Fibroblast of skin of back (primary cell): ENCODE measurements at regions not wholly inside any gene's neighbourhood (a gene's known extent, or its start where the extent isn't known, plus 50 kb on each side); places are given as distances from the start of the nearest gene placed in this dataset.
"Not testable (repeated sequence)": the region's sequence is repeated elsewhere in the genome, so short reads cannot be mapped to it uniquely, and the experiment has no call there.

Experiments used
- DNase-seq: peaks from one replicate; pipeline ENCODE4 v3.0.0-alpha.2; 2013

DNA sequence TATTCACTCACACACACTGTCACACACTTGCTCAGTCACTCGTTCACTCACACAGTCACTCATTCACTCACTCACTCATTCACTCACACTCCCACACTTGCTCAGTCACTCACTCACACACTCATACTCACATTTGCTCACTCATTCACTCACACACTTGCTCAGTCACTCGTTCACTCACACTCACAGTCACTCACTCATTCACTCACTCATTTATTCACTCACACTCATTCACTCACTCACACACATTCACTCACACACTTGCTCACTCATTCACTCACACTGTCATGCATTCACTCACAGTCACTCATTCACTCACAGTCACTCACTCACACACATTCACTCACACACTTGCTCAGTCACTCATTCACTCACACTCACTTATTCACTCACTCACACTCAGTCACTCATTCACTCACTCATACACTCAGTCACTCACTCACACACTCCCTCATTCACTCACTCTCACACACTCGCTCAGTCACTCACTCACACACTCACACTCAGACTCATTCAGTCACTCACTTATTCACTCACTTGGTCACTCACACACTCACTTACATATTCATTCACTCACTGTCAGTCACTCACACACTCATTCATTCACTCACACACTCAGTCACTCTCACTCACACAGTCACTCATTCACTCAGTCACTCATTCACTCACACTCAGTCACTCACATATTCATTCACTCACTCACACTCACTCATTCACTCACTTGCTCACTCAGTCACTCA lies 167.0 kb upstream of the C1orf174 start:
- DNase-seq, result no peak

DNA sequence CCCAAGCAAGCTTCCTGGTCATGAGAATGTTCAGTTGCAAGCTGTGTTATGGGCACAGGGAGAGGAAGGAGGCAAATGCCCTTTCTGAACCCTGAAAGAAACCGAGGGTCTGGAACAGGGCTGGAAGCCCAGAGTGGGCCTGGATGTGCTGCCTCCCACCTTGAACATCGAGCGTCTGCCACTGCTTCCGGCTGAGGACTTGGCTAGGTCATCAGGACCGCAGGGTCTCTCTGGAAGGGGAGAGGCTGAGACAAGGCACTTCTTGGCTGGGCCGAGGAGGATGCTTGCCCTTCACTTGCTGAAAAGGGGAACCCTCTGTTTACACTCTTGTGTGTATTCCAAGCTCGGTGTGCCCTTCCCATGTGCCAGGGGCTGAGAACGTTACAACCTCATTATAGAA lies 168.0 kb upstream of the C1orf174 start:
- DNase-seq, result no peak

DNA sequence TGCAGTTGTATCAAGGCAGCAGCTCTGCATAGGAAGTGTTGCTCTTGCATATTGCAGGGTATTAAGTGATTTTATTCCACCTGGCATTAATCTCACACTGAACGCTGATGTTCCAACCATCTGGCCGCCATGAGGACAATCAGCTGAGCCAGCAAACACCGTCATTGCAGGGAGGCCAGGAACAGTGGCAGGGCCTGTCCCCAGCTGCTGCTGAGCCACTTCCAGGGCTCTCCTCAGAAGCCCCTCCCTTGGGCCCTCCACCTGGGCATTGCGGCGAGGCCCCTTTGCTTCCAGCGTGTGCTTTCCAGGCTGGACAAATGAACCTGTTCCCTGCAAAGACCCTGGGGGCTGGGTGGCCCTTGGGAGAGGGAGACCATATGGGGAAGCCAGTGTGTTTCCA lies 171.6 kb upstream of the C1orf174 start:
- no peak for DNase-seq

DNA sequence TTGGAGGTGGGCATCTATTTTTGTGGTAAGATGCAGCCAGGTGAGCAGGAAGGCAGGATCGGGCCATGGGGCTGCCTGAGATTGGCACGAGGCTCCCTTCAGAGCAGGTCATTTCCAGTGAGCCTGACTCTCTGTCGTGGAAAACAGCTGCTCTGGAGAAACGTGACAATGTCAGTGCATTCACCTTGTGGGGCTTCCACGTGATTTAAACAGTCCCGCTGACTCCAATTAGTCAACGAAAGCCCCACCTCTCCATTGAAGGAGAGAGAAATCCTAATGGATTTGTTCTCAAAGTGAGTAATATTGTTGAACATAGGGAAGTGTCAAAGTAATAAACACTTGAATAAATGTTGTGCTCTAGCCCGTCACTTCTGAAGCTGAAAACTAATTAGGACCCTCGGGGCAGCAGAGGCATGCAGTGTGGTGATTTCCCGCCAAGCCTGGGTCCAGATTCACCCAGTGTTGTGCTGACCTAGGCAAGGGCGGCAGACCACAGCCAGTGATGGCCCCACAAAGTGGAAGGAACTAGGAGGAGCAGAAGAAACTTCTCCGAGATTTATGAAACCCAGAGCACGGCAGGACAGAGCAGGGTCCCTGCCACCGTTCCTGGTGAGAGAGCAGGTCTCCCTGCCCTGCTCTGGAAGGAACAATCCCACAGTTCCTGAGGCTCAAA lies 172.5 kb upstream of the C1orf174 start:
- DNase-seq, result no peak

DNA sequence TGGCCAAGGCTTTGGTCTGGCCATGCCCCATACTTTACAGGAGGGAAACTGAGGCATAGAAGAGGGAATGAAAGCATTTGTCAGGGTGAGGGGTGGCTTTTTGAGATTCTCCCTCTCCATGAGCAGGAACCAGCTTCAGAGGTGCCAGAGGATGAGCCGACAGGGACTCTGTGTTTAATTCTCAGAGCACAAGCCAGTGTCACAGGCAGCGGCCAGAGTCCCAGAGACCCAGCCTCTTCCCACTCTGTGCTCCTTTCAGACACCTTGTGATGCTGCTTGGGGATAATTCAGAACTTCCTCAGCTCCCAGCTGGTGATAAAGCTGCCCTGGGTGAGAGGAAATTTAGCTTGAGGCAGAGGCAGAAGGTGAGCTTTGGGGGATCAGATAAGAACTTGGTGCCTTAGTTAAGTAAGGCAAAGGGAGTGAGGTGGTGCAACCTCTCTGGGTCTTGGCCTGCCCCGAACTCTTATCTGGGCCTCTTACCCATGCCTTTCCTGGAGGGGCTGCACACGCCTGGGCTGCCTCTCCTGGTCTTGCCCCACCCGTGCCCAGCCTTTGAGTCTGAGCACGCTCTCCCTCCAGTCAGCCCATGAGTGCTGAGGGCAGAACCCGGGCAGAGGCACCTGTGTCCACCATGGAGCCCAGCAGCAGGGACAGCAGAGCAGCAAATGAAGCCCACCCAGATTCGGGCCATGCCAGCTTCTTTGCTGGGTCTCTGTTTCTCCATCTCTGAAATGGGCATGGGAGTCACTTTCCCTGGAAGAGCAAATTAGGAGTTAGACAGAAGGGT lies 175.6 kb upstream of the C1orf174 start:
- no peak for DNase-seq

DNA sequence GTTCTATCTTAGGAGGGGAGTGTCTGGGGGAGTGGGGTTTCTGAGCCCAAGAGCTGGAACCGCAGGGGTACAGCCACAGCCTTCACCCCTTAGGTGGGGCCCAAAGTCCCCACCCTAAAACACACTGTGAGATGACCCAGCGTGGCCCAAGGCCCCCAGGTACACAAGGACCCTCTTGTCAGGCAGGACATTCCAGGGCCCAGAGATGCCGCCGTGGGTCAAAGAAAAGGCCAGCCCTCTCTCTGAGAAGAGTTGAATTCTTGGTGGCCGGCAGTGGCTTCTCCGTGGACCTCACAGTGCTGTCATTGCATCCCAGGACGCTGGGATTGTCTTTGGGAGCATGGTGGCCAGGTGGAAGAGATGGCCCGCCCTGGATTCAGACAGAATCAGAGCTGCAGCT lies 176.3 kb upstream of the C1orf174 start:
- no peak for DNase-seq

DNA sequence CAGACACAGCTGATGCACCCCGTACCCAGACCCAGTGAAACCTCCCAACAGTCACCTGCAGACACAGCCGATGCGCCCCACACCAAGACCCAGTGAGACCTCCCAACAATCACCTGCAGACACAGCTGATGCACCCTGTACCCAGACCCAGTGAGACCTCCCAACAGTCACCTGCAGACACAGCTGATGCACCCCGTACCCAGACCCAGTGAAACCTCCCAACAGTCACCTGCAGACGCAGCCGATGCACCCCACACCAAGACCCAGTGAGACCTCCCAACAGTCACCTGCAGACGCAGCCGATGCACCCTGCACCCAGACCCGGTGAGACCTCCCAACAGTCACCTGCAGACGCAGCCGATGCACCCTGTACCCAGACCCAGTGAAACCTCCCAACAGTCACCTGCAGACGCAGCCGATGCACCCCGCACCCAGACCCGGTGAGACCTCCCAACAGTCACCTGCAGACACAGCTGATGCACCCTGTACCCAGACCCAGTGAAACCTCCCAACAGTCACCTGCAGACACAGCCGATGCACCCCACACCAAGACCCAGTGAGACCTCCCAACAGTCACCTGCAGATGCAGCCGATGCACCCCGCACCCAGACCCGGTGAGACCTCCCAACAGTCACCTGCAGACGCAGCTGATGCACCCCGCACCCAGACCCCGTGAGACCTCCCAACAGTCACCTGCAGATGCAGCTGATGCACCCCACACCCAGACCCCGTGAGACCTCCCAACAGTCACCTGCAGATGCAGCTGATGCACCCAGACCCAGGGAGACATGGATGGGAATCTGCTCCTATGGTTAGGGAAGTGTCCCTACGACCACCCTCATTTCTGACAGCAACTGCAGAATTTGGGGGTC lies 178.3 kb upstream of the C1orf174 start:
- DNase-seq, result not testable (repeated sequence)

DNA sequence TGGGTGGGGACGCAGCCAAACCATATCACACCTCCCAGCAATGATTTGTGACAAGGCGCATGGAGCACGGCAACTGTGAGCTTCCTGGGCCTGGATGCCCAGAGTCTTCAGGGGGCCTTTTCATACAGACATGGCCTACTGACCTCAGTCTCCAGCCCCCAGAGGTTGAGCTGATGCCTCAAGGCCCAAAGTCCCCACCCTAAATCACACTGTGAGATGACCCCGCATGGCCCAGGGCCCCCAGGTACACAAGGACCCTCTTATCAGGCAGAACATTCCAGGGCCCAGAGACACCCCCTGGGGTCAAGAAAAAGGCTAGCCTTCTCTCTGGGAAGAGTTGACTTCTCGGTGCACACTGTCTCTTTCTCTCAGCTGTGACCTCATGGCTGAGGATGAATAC lies 179.7 kb upstream of the C1orf174 start:
- no peak for DNase-seq

DNA sequence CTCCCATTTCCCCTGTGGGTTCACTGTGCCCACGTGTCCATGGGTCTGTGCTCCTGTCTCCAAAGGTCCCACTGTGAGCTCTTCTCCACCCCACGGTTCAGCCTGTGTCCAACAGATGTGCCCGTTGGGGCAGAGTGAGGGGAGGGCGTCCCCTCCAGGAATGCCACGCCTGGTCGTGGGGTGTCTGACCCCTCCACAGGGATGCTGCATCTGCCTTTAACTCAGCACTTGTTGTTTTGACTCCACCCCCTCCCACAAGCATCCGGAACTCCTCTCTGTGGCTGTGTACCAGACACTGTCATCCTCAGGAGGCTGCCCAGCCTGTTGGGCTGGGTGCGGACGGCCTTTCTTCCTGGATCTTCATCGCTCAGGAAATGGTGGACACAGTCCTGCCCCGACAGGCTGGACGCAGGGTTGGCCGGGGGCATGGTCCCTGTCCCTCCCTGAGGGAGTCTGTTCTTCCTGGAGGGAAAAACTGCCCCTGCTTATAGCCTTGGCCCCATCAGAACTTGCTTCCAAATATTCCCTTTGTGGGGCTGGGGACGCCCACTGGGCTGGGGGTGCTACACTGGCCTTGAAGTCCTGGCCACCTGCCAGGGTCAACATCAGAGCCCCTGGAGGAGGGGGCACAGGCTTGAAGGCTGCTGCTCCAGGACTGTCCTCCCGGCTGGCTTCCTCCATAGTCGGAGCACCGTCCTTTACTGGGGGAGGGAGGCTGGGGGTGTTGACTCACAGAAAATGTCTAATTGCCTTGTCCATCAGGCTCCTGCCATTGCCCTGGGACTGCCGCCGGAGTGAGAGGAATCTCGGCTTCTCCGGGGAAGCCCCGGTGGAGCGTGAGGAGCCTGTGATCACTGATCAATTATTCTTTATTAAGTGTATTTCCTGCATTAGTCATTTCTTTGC lies 182.0 kb upstream of the C1orf174 start:
- DNase-seq, result no peak

DNA sequence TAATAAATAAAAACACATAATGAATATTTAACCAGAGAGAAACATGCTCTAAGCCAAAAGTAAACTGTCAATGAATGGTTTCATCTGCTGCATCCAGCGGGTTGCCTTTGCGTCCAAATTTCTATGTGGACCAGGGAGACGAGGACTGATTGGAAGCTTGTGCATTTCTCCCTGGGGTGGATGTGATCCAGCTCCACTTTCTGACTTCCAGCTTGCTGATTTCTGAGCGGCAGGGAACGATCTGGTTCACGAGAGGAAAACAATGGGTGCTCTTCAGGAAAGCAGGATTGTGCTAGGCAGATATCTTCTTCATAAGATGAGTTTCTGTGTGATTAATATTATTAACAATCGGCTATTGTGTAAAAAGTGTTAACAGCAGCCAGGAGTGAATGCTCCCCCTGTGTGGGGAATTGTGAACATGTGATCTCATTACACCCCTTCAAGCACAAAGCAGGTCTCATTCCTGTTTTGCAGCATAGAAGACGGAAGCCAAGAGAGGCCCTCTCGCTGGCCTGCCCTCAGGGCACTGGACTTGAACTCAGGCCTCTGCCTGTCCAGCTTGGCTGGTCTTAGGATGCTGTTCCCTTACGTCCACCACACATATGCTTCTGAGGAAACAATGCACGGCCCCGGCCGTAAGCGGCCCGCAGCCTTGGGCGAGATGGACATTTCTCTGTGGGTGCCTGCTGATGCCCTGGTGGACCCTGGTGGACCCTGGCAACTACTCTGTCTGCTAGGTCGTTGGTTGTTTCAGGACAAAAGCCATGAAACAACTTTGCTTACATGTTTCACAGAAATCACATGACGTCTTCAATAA lies 183.4 kb upstream of the C1orf174 start:
- DNase-seq, result no peak

DNA sequence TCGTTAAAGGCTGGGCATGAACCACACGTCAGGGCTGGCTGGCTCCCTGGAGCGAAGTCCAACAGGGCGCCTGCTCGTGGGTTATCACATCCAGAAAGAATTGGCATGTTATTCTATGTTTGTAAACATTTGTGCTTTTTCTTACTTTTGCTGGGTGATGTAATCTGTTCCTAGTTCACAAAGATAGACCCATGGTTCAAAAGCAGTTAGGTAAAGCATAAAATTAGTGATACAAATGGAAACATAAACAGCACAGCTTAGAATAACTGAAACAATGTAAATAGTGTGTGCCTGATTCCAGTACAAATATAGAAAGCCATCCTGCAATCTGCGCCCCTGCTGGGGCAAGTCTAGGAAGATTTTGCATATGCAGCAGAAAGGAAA lies 184.0 kb upstream of the C1orf174 start:
- DNase-seq, result no peak

DNA sequence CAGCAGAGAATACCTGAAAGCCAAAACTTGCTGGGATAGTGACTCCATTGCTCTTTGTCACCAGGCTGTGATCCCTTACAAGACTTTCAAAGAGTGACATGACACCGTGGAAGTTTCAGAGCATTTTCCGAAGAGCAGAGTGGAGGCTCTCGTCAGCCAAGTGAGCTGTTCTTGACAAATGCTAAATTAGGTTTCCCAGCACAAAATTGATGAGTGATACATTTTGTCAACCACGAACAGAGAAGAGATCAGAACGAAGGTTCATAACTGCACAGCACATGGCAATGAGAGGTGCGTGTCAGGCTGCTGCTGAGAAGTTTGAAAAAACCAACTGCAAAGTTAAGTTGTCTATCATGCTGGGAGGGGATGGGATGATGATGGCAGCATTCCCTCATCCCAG lies 184.4 kb upstream of the C1orf174 start:
- no peak for DNase-seq

DNA sequence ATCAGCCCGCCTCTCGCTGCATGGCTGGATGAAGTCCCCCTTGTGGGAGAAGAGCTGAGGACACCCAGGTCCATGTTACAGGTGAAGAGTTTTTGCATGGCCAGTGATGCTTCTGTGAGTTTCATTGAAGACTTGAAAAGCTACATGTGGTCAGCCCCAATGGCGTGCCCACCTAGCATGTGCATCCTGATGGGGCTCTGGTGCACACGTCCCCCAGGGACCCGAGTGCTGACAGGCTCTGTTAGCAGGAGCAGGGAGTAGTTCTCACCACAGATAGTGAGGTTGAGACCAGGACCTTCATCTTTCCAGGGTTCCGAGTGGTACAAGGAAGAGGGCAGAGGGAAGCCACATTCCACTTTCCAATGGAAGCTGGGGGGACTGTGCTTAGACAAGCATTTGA lies 184.8 kb upstream of the C1orf174 start:
- no peak for DNase-seq

DNA sequence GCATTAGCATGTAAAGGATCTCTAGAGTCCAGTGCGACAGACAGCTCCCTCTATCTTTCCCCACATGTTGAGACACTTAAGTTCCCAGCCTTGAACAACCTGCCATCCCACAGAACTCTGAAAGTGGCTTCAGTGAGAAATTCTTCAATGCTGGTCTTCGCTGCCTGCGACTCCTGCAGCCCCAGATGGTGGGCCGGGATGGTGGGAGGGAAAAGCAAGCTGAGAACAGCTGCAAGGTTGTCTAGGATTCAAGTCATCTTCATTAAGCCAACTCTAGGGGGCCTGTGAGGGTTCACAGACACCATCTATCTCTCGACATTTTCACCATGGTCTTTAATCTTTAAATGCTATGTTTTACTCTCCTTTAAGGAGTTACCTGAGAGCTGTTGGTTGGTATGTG lies 185.5 kb upstream of the C1orf174 start:
- no peak for DNase-seq

DNA sequence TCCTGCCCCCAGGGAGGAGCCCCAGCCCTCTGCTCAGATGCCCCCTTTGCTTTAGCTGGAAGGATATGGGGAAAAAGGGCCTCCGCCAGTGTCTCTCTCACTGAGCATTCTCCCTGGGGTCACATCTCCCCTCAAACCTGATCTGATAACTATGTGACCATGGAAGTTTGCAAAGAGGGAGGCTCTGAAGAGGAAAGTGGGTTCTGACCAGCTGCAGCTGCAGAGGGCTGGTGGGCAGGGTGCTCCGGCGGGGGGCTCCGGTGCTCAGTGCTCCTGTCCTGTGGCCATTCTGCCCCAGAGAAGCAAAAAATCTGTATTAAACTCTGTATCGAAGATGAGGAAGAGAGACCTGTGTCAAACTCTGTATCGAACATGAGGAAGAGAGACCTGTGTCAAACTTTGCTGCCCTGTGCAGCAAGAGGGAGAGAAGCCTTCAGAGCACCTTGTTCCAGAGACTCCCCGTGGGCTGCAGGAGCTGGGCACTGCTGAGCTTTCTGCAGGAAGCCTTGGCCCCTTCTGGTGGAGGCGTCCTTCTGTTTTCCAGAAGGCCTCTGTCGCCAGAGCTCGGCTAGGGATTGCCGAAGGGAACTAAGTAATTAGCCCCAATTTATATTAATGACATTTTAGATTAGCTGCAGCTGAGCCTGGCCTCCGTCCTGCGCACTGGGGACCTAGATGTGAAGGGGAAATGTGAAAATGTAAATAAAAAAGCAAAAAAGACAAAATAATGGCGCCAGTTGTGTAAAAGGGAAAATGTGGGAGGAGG lies 186.2 kb upstream of the C1orf174 start:
- no peak for DNase-seq

DNA sequence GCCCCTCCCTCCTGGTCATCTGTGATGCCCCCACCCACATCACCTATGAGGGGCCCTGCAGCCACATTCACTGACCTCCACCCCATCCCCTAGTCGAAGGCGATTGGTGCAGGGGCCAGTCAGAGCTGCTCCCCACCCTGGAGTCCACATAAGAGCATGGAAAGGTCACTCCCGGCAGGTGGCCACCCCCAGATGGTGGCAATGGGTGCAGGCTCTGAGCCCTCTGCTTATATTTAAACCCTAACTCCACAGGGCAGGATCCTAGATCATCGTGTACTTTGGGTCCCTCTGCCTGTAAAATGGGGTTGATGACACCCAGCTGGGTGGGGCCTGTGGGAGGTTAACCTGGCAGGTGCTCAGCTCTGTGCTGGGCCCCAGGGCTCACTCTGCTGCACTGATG lies 186.8 kb upstream of the C1orf174 start:
- DNase-seq, result no peak

DNA sequence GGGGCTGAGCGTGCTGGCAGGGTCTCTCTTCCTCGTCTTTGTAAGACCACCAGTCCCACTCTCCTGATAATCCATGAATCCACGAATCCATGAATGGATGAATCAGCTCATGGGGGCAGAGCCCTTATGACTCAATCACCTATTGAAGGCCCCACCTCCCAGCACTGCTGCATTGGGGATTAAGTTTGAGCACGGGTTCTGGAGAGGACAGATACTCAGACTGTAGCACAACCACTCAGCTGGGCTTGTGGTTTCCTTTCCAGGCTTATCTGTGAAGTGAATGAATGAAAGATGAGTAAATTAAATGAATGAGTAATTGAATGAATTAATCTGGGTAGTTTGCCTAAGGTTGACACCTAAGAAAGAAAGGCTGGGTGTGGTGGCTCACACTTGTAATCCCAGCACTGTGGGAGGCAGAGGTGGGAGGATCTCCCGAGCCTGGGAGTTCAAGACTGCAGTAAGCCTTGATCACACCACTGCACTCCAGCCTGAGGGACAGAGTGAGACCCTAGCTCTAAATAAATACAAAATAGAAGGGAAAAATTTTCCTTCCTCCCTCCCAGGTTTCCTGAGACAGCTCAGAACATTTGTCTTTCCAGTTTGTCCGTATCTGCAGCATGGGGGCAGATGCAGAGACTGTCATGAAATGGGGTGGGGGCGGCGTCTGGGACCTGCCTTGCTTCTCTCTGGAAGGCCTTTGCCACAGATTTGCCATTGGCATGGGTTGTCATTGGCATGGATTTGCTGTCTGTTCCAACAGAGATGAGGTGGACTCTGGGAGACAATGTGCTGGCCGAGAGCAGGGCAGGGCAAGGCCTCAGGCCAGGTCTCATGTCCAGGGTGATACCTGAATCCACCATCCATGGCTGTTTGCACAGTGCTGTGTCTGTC lies 187.7 kb upstream of the C1orf174 start:
- no peak for DNase-seq

DNA sequence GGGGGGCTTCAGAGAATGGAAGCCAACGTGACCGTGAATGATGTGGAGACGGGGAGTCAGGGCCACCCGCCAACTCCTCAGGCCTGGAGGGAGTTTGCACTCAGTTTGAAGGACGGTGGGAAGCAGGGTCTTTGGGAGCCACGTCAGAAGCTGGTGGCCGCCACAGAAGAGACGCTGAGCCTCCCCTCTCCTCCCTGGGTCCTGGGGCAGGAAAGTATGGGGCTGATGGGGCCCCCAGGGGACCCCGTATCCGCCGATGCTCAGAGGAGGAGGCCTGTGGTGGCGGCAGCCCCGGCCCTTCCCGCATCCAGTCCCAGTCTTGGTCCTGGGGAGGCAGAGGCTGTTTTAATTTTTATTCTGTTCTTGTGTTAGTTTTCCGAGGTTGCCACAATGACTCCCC lies 188.6 kb upstream of the C1orf174 start:
- no peak for DNase-seq
